Fibroblast of lung (primary cell): ENCODE measurements at regions not wholly inside any gene's neighbourhood (a gene's known extent, or its start where the extent isn't known, plus 50 kb on each side); places are given as distances from the start of the nearest gene placed in this dataset.
A peak's percentile ranks its signal among the peaks of the same experiment; 100 is the strongest.

Experiments used
- DNase-seq, 2 donors: peaks; one replicate each; pipeline versions ENCODE4 v3.0.0 to v3.0.0-alpha.2; 2010; ENCODE audit warnings: low read depth in 2 of 2
- H2AFZ ChIP-seq: 2 replicates; pipeline ENCODE4 v1.5.1; 2012; ENCODE audit warnings: low read length, control low read depth, inconsistent platforms
- H3K27ac ChIP-seq: 2 replicates; pipeline ENCODE4 v1.5.1; 2011; ENCODE audit warnings: low read length, control low read depth; ENCODE audit not compliant: insufficient read depth
- H3K27me3 ChIP-seq: 2 replicates; pipeline ENCODE4 v1.5.1; 2011; ENCODE audit warnings: mild to moderate bottlenecking, low read length; ENCODE audit not compliant: control insufficient read depth, insufficient read depth
- H3K36me3 ChIP-seq: 2 replicates; pipeline ENCODE4 v1.5.1; 2011; ENCODE audit warnings: low read length; ENCODE audit not compliant: control insufficient read depth, insufficient read depth
- H3K4me1 ChIP-seq: 2 replicates; pipeline ENCODE4 v1.5.1; 2011; ENCODE audit warnings: low read length; ENCODE audit not compliant: control insufficient read depth, insufficient read depth; ENCODE audit errors: extremely low read depth
- H3K4me2 ChIP-seq: 2 replicates; pipeline ENCODE4 v1.5.1; 2011; ENCODE audit warnings: low read length, control low read depth; ENCODE audit not compliant: insufficient read depth; ENCODE audit errors: extremely low read depth
- H3K4me3 ChIP-seq, 4 experiments: fragments of 200-600 bp in 1 of 4; sonication (generic) in 1 of 4; replicated peaks in 1 of 4; 2 replicates each; pipeline ENCODE4 v1.5.1; 2011 to 2016; ENCODE audit warnings: low read length in 4 of 4, low read depth in 3 of 4, mild to moderate bottlenecking in 3 of 4, control low read depth in 2 of 4, inconsistent platforms in 1 of 4, mixed read lengths in 1 of 4; ENCODE audit not compliant: insufficient read depth in 1 of 4; ENCODE audit errors: control extremely low read depth in 1 of 4
- H3K79me2 ChIP-seq: 2 replicates; pipeline ENCODE4 v1.5.1; 2012; ENCODE audit warnings: mild to moderate bottlenecking, low read length, inconsistent platforms; ENCODE audit not compliant: control insufficient read depth, insufficient read depth
- H3K9ac ChIP-seq: 2 replicates; pipeline ENCODE4 v1.5.1; 2011; ENCODE audit warnings: mild to moderate bottlenecking, low read length, control low read depth; ENCODE audit not compliant: insufficient read depth
- H3K9me3 ChIP-seq: 2 replicates; pipeline ENCODE4 v1.5.1; 2012; ENCODE audit warnings: low read depth, low read length; ENCODE audit not compliant: control insufficient read depth, insufficient read depth
- H4K20me1 ChIP-seq: 2 replicates; pipeline ENCODE4 v1.5.1; 2011; ENCODE audit warnings: low read length; ENCODE audit not compliant: control insufficient read depth, insufficient read depth; ENCODE audit errors: extremely low read depth
- CTCF ChIP-seq, 2 donors: IDR thresholded peaks in 1 of 2; conservative IDR thresholded peaks in 1 of 2; 1 replicate in 1 of 2; 2 replicates in 1 of 2; pipeline ENCODE4 v1.5.1; 2011 to 2012; ENCODE audit warnings: low read length in 2 of 2, control low read depth in 1 of 2, inconsistent platforms in 1 of 2, low read depth in 1 of 2, mild to moderate bottlenecking in 1 of 2
- EZH2 ChIP-seq: IDR thresholded peaks from 2 replicates; pipeline ENCODE4 v1.5.1; 2012; ENCODE audit warnings: low read length, control low read depth, mild to moderate bottlenecking; ENCODE audit errors: missing control alignments

DNA sequence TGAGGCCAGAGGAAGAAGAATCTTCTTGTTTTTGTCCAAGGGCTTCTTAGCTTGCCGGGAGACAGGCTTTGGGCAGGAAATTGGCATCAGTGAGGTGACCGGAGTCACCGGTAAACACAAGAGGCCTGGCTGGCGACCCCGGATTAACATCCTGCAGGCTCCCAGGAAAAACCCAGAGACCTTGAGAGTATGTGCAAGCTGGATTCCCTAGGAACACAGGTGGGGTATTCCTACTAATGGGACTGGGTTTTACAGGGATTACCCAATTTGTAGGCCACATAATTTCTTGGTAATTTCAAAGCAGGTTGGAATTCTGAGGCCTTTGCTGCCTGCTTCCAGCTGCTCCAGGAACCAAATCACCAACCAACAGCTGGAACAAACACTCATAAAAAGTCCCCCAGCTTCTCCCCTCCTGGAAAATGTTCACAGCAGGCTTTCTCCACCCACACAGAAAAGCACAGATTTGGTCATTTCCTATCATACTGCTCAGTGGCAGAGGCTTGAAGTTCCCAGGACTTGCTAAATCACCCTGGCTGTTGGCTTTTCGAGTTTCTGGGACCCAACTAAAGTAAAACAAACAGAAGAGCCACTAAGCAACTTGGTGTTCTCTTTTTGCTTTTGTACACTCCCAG is 258.8 kb downstream of the IRF8 start:
- TF ChIP-seq EZH2: no peak
- H3K9ac ChIP-seq: no peak overlapping the region
- H3K36me3 ChIP-seq: no peaks in the 10 kb centered on the region
- H3K4me3 ChIP-seq: no peak overlapping the region
- H3K9me3 ChIP-seq: no peaks in the 10 kb centered on the region
- no peaks in the 10 kb centered on the region for H3K27me3 ChIP-seq
- no peak overlapping the region for H3K27ac ChIP-seq
- no peak overlapping the region for H2AFZ ChIP-seq
- no peaks in the 10 kb centered on the region for H4K20me1 ChIP-seq
- DNase-seq: peak; percentile 16 to 19
- H3K4me2 ChIP-seq: no peak overlapping the region
- H3K79me2 ChIP-seq: no peaks in the 10 kb centered on the region
- H3K4me1 ChIP-seq: no peaks in the 10 kb centered on the region

DNA sequence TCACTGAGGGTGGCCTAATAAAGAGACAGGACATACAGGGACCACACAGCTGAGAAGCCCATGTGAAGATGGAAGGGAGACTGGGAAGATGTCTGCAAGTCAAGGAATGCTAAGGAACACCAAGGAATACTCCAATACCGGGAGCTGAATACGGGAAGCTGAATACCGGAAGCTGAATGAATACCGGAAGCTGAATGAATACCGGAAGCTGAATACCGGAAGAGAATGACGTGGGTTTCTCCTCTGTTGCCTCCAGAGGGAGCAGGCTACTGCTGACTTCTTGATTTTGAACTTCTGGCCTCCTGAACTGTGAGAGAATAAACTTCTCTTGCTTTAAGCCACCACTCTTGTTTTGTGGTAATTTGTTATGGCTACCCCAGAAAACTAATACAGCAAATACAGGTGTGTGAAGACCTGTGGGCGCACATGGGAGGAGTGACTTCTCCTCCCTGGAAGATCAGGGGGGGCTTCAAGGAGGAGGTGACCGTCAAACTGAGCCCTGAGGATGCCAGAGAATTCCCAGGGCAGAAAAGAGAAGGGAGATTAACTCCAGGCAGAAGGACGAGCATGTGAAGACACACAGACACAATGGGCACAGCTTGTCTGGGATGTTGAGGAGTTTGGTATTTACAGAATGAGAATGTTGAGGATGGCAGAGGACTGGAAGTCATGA is 259.9 kb downstream of the IRF8 start:
- Histone ChIP-seq H3K4me1 (no peaks in the 10 kb centered on the region), H3K79me2 (no peaks in the 10 kb centered on the region), H3K4me3 (no peak overlapping the region), H3K27ac (no peak overlapping the region), H3K4me2 (no peak overlapping the region), H2AFZ (peak overlapping the region; percentile 11), H3K27me3 (no peaks in the 10 kb centered on the region), H4K20me1 (no peaks in the 10 kb centered on the region), H3K36me3 (no peaks in the 10 kb centered on the region), H3K9me3 (no peaks in the 10 kb centered on the region), H3K9ac (no peak overlapping the region)
- DNase-seq: peak in 1 of 2 donors; percentile 26
- TF ChIP-seq EZH2: no peak
- TF ChIP-seq CTCF (conservative IDR thresholded peaks at IDR 0.05 in 1 of 2, IDR thresholded peaks at IDR 0.05 in 1 of 2; ENCODE audit: low read depth in 1 of 2, low read length in 2 of 2): peak in 1 of 2 donors; percentile 32

DNA sequence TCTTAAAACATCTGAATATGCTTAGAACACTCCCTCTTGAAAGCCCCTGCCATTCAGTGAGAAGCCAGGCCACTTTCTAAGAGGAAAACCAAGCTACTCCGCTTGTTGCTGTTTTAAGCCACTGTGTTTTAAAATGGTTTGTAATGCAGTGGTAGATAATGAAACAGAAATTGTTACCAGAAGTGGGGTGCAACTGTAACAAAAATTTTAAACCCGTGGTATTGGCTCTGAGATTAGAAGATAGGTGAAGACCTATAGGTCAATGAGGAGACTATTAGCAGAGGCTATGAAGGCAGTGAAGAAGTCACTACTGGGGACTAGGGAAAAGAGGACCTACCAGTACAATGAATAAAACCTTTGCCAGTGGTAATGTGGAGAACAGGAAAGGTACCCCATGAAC is 266.5 kb downstream of the IRF8 start:
- Histone ChIP-seq H3K4me2 (no peak overlapping the region), H3K9ac (no peak overlapping the region), H2AFZ (no peak overlapping the region), H3K4me1 (no peaks in the 10 kb centered on the region), H3K9me3 (no peaks in the 10 kb centered on the region), H3K4me3 (no peak overlapping the region), H3K79me2 (no peaks in the 10 kb centered on the region), H3K27ac (no peak overlapping the region), H4K20me1 (no peaks in the 10 kb centered on the region), H3K36me3 (no peaks in the 10 kb centered on the region), H3K27me3 (no peaks in the 10 kb centered on the region)
- no peak for DNase-seq
- TF ChIP-seq EZH2 (no peak), CTCF (conservative IDR thresholded peaks at IDR 0.05 in 1 of 2, IDR thresholded peaks at IDR 0.05 in 1 of 2; ENCODE audit: low read depth in 1 of 2, low read length in 2 of 2) (no peak)
